NCI-H1694 treated with DMSO at 0.1 percent for 48 hours (cell line): ENCODE measurements at regions not wholly inside any gene's neighbourhood (a gene's known extent, or its start where the extent isn't known, plus 50 kb on each side); places are given as distances from the start of the nearest gene placed in this dataset.

Experiments
- DNase-seq: peaks from one replicate; lab custom pipeline; 2025; lab: John Stamatoyannopoulos, UW

DNA sequence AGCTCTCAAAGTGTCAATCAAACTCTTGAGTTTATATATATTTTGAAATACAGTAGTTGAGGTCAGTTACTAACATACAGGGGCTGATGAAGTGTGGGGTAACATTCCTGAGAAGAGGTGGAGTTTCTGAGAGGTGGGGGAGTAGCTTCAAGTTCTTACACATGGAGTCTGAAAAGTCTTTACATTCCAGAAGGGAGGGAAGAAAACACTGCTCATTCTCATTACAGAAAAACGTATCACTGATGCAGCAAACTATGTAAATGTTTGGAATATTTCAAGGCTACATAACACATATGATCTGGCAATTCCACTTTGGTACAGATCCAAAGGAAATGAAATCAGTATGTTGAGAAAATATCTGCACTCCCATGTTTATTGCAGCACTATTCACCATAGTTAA is 1065.8 kb upstream of the B3GALT2 start:
- no peak for DNase-seq

DNA sequence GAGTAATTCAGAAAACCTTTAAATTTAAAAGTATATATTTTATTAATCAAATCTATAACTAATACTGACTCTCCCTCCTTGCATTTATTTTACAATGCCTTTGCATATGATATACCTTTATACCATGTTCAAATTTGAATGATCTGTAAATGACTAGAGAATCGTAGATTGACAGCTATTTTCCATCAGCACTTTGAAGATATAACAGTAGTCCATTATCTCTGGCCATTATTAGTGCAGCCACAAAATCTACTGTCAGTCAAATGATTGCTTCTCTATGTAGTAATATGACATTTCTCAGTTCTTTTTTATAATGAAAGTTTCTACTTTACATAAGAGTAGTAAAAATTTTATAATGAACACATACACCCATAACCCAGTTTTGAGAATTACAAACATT is 1054.8 kb upstream of the B3GALT2 start:
- DNase-seq, result no peak

GRCh38 chr1:194233069-194233468 is 1046.7 kb upstream of the B3GALT2 start:
- DNase-seq, result no peak

- DNase-seq, result no peak
Measured at GRCh38 chr1:194230351-194231144, 1044.1 kb upstream of the B3GALT2 start.

GRCh38 chr1:194228427-194228826 is 1042.0 kb upstream of the B3GALT2 start:
- DNase-seq, result no peak

DNA sequence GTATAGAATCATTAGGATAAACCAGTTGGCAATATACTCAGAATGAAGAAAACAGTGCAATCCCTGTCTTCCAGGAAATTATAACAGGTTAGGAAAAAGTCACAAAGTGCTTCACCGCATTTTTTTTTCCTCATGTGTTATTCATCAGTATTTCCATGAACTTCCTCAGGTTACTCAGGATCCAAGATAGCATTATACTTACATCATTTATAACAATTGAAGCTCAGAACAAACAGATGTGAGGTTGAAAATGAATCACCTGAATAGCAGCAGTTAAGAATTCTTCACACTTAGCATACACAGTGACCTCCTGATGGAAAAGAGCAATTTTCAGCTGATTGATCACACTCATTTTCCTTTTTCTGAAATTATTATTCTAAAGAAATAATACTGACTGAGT is 1040.7 kb upstream of the B3GALT2 start:
- DNase-seq, result no peak

- no peak for DNase-seq
Measured at GRCh38 chr1:194225821-194226220, 1039.4 kb upstream of the B3GALT2 start.

- DNase-seq, result no peak
Measured at GRCh38 chr1:194223596-194223995, 1037.2 kb upstream of the B3GALT2 start.

GRCh38 chr1:194215448-194215847 is 1029.0 kb upstream of the B3GALT2 start:
- no peak for DNase-seq

DNA sequence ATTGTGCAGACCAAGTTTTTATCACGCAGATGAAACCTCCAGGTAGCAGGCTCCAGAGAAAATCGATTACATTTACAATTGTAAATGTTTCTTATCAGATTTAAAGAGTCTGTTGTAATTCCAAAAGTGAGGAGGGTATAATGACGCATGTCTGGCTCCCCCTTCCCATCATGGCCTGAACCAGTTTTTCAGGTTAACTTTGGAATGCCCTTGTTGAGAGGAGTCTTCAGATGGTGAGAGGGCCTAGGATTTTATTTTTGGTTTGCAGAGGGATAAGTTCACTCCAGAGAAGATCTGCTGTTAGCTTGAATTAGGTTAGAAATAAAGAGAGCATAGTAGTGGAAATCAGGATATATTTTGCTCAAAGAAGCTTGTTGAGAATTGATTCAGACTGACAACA is 1028.3 kb upstream of the B3GALT2 start:
- no peak for DNase-seq

- DNase-seq, result no peak
Measured at GRCh38 chr1:194209920-194210319, 1023.5 kb upstream of the B3GALT2 start.

GRCh38 chr1:194208674-194209073 is 1022.3 kb upstream of the B3GALT2 start:
- DNase-seq, result no peak

DNA sequence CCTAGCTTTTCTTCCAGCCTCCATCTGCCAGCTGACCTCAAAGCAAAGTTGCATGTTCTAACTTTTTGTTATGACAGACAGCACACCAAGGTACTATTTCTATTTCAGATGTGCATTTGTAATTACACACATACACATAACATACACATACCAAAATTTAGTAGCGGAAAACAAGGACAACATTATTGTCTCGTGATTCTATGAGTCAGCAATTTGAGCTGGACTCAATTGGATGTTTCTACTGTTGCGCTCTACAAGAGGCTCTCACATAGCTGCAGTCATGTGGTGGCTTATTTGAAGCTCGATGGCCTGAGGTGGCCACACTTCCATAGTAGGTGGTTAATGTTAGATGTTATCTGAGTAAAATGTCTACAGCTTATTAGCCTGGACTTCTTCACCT is 1010.1 kb upstream of the B3GALT2 start:
- no peak for DNase-seq

GRCh38 chr1:194194724-194195123 is 1008.3 kb upstream of the B3GALT2 start:
- DNase-seq, result no peak

DNA sequence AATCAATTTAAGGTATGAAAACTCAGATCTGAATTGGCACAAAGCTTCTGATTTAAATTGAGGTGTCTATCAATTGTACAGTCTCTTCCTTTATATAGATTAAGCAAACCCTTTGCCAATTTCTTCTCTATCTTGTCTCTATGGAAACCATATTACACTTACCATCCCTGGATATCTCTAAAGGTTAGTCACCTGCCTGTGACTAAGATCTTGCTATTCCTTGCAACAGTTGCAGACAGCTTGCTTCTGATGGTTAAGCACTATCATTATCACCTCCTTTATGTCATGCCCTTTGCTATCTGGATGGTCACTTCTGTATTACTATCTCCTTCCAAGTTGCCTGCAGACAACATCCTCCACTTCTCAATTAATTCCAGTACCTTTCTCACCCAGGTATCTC is 998.6 kb upstream of the B3GALT2 start:
- no peak for DNase-seq

- DNase-seq, result no peak
Measured at GRCh38 chr1:194184425-194184824, 998.0 kb upstream of the B3GALT2 start.

DNA sequence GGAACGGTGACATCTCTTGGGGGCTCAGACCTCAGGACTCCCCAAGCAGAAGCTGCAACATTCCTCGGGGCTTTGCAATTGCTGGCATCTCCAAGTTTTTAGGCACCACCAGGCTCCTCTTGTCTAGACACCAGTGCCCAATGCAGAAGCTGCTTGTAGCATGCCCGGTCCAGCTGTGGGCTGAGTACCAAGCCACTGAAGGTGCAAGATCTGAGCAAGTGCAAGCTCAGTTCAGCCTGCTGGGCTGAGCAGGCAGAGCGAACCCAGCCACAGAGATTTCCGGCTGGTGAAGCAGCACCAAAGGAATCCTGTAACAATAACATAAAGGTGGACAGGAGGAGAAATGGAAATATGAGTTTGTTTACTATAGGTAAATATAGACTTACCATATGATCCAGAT is 995.4 kb upstream of the B3GALT2 start:
- DNase-seq, result no peak

- no peak for DNase-seq
Measured at GRCh38 chr1:194176212-194176611, 989.8 kb upstream of the B3GALT2 start.

GRCh38 chr1:194175251-194175650 is 988.8 kb upstream of the B3GALT2 start:
- no peak for DNase-seq

- DNase-seq, result no peak
Measured at GRCh38 chr1:194174528-194174927, 988.1 kb upstream of the B3GALT2 start.

GRCh38 chr1:194171596-194171995 is 985.2 kb upstream of the B3GALT2 start:
- no peak for DNase-seq

GRCh38 chr1:194167956-194168640 is 981.7 kb upstream of the B3GALT2 start:
- DNase-seq, result no peak

DNA sequence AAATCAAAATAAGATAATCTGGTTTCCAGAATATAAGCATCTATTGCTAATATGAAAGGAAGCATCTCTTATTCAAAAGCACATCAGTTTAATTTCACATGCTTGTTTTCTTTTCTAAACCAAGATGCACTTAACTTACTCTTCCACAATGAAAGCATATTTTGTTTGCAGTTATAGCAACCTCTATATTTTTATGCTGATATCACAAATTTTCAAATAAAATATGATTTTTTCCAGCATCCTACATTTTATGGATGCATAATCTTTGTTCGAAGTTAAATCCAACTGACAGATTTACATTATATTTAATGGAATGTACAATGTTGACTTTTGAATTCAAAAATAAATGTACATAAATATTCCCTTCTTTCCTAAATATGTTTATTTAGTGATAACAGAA is 978.3 kb upstream of the B3GALT2 start:
- DNase-seq, result no peak

DNA sequence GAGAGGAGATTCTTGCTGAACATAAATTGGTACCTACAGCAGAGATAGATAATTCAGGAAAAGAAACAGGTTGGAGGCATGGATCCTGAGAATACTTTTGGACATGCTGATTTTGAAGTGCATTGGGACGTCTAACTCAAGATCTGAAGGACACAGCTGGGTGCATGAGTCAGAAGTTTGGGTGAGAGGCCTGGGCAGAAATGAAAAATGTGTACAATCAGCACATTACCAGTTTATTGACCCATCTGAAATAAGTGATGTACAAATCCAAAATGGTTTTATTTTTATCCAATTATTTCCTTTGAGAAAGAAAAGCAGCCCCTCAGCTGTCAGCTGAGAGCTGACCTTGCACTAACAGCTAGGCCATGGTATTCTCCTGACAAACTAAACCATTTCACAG is 975.2 kb upstream of the B3GALT2 start:
- no peak for DNase-seq
